Forelimb muscle (tissue), 1 donor: ENCODE measurements at regions not wholly inside any gene's neighbourhood (a gene's known extent, or its start where the extent isn't known, plus 50 kb on each side); places are given as distances from the start of the nearest gene placed in this dataset.

Experiments
- DNase-seq: peaks from one replicate; pipeline ENCODE4 v3.0.0-alpha.2; 2013; ENCODE audit warnings: low read depth

GRCh38 chr5:52674815-52675545, 112.7 kb upstream of the ITGA1 start:
- DNase-seq = no peak

GRCh38 chr5:52682492-52682891, 105.2 kb upstream of the ITGA1 start:
- no peak for DNase-seq

GRCh38 chr5:52684051-52684450, 103.7 kb upstream of the ITGA1 start:
- DNase-seq = no peak

- no peak for DNase-seq
These were observed 102.2 kb upstream of the ITGA1 start for GRCh38 chr5:52685566-52685965.

GRCh38 chr5:52685971-52686370, 101.7 kb upstream of the ITGA1 start:
- no peak for DNase-seq

GRCh38 chr5:52690236-52690768, 97.4 kb upstream of the ITGA1 start:
- no peak for DNase-seq

- DNase-seq = peak; percentile 26
These were observed 95.7 kb upstream of the ITGA1 start for GRCh38 chr5:52692039-52692438.

- DNase-seq = no peak
These were observed 95.1 kb upstream of the ITGA1 start for GRCh38 chr5:52692606-52693005.

GRCh38 chr5:52693280-52693679, 94.4 kb upstream of the ITGA1 start:
- DNase-seq = no peak

GRCh38 chr5:52693836-52694235, 93.9 kb upstream of the ITGA1 start:
- no peak for DNase-seq

GRCh38 chr5:52694648-52695047, 93.1 kb upstream of the ITGA1 start:
- no peak for DNase-seq

- no peak for DNase-seq
These were observed 84.8 kb upstream of the ITGA1 start for GRCh38 chr5:52702877-52703276.

- DNase-seq = no peak
These were observed 84.4 kb upstream of the ITGA1 start for GRCh38 chr5:52703321-52703720.

- no peak for DNase-seq
These were observed 82.0 kb upstream of the ITGA1 start for GRCh38 chr5:52705720-52706119.

- no peak for DNase-seq
These were observed 80.9 kb upstream of the ITGA1 start for GRCh38 chr5:52706775-52707174.

- DNase-seq = no peak
These were observed 80.1 kb upstream of the ITGA1 start for GRCh38 chr5:52707616-52708015.

GRCh38 chr5:52708463-52708862, 79.3 kb upstream of the ITGA1 start:
- no peak for DNase-seq

GRCh38 chr5:52709167-52709925, 78.4 kb upstream of the ITGA1 start:
- DNase-seq = no peak

- DNase-seq = no peak
These were observed 77.3 kb upstream of the ITGA1 start for GRCh38 chr5:52710310-52710971.

- no peak for DNase-seq
These were observed 76.6 kb upstream of the ITGA1 start for GRCh38 chr5:52710972-52711596.

GRCh38 chr5:52712354-52712753, 75.4 kb upstream of the ITGA1 start:
- DNase-seq = no peak
